Keratinocyte (primary cell): ENCODE measurements at regions not wholly inside any gene's neighbourhood (a gene's known extent, or its start where the extent isn't known, plus 50 kb on each side); places are given as distances from the start of the nearest gene placed in this dataset.

ENCODE experiments used
- EZH2 ChIP-seq: IDR thresholded peaks from one replicate; pipeline ENCODE4 v1.6.1; 2012; ENCODE audit warnings: inconsistent platforms, mild to moderate bottlenecking, low read length, moderate library complexity
- TF ChIP-seq, protein P1 (sequence below), 3 experiments: IDR thresholded peaks in 1 of 3; conservative IDR thresholded peaks in 1 of 3; optimal IDR thresholded peaks in 1 of 3; 2 replicates in 2 of 3; 3 replicates in 1 of 3; pipeline versions ENCODE3 to v1.5.1; 2011; ENCODE audit warnings: low read length in 3 of 3, mild to moderate bottlenecking in 3 of 3, moderate library complexity in 2 of 3, control low read depth in 1 of 3, inconsistent platforms in 1 of 3; ENCODE audit not compliant: insufficient read depth in 2 of 3; ENCODE audit errors: extremely low read depth in 1 of 3

DNA sequence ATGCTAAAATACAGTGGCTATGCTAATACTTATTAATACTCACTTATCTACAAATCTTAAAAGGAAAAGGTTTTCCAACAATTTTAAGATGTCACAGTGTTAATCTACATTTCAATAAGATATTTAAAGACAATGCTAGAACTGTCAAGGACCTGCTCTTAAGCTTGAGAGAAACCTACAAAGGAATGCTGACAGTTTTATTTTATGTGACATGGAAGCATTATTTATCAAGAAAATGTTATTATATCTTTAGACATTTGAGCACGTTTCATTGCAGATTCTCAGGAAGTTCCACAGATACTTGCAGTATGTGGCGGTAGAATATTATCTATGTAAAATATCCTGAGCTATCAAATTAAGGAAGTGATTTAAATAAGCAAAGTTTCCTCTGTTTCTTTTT is 1255.7 kb upstream of the ZEB2 start:
- TF ChIP-seq, protein P1, sequence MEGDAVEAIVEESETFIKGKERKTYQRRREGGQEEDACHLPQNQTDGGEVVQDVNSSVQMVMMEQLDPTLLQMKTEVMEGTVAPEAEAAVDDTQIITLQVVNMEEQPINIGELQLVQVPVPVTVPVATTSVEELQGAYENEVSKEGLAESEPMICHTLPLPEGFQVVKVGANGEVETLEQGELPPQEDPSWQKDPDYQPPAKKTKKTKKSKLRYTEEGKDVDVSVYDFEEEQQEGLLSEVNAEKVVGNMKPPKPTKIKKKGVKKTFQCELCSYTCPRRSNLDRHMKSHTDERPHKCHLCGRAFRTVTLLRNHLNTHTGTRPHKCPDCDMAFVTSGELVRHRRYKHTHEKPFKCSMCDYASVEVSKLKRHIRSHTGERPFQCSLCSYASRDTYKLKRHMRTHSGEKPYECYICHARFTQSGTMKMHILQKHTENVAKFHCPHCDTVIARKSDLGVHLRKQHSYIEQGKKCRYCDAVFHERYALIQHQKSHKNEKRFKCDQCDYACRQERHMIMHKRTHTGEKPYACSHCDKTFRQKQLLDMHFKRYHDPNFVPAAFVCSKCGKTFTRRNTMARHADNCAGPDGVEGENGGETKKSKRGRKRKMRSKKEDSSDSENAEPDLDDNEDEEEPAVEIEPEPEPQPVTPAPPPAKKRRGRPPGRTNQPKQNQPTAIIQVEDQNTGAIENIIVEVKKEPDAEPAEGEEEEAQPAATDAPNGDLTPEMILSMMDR (optimal IDR thresholded peaks at IDR 0.05 in 1 of 3, IDR thresholded peaks at IDR 0.05 in 1 of 3, conservative IDR thresholded peaks at IDR 0.05 in 1 of 3; ENCODE audit: extremely low read depth in 1 of 3, insufficient read depth in 2 of 3, low read length in 3 of 3) = no peak
- no peak for TF ChIP-seq EZH2
